ENCODE measurements at regions not wholly inside any gene's neighbourhood (a gene's known extent, or its start where the extent isn't known, plus 50 kb on each side); places are given as distances from the start of the nearest gene placed in this dataset.

DNA sequence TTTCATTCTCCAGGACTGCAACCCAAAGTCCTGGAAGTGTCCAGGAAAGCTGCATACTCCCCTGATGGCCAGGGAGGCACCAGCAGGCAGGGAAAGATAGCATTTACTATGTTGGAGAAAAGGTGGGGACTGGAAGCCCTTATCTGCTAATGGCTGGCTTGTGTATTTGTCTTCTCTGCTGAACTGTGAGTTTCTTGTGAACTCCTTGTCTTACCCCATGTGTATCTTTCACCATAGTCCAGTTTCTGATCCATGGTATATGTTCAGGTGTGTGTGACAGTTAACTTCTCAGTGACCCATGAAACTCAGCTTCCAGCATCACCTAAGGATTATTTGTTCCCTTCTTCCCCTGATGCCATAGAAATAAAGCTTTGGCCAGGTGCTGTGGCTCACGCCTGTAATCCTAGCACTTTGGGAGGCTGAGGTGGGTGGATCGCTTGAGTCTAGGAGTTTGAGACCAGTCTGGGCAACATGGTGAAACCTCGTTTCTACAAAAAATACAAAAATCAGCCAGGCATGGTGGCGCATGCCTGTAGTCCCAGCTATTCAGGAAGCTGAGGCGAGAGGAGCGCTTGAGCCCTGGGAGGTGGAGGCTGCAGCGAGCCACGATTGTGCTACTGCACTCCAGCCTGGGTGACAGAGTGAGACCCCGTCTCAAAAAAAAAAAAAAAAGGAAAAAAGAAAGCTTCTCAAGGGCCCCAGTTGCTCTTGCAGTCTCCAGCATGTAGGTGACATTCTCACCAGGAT is 112.8 kb upstream of the MAP4K3 start:
- DNase-seq (peak; percentile 29 to 61 (median 54)), ATAC-seq (peak; percentile 82)
- H3K27ac ChIP-seq: peak overlapping the region; percentile 42 to 66 (median 54)
- intact Hi-C loops (cut with DNase I): no loop called here
- no peaks in the 10 kb centered on the region for H3K9me3 ChIP-seq
- peaks cover 40% of the 10 kb centered on the region for H3K4me1 ChIP-seq
- TF ChIP-seq, protein P1, sequence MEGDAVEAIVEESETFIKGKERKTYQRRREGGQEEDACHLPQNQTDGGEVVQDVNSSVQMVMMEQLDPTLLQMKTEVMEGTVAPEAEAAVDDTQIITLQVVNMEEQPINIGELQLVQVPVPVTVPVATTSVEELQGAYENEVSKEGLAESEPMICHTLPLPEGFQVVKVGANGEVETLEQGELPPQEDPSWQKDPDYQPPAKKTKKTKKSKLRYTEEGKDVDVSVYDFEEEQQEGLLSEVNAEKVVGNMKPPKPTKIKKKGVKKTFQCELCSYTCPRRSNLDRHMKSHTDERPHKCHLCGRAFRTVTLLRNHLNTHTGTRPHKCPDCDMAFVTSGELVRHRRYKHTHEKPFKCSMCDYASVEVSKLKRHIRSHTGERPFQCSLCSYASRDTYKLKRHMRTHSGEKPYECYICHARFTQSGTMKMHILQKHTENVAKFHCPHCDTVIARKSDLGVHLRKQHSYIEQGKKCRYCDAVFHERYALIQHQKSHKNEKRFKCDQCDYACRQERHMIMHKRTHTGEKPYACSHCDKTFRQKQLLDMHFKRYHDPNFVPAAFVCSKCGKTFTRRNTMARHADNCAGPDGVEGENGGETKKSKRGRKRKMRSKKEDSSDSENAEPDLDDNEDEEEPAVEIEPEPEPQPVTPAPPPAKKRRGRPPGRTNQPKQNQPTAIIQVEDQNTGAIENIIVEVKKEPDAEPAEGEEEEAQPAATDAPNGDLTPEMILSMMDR (IDR thresholded peaks at IDR 0.05): peak in 2 of 7 experiments; percentile 11 to 19
- no peak for TF ChIP-seq POLR2A (IDR thresholded peaks at IDR 0.05)
- H3K27me3 ChIP-seq: no peaks in the 10 kb centered on the region
- WGBS, 2 donors: 50 to 60% methylated on average over 9 of the region's 9 CpGs
- H3K4me3 ChIP-seq: no peak overlapping the region
- H3K36me3 ChIP-seq (replicated peaks in 1 of 2; ENCODE audit: insufficient read depth in 1 of 2, low read depth in 2 of 2): no peaks in the 10 kb centered on the region

DNA sequence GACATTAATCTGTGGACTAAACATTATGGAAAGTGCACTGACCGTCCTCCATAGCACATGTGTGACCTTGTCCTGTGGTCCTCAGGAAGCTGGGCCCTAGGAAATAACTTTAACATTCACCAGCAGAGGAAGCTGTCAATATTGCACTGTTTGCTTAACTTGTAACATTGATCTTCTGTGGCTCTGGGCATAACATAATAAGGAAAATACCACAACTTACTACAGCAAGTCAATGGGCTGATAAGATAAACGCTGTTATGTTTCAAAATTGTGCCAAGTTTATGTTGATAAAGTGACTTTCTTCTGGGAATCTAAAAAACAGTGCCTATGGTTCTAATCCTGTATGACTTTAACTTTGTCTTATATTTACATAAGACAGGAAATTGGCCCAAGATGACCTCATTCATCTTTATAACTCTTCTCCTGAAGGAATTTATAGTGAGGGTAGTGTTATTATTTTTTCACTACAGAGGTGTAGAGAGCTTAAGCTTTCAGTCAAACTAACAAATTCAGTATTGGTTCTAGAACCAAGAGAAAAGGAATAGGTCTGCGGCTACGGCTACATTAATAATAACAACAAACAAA is 113.7 kb upstream of the MAP4K3 start:
- WGBS, 2 donors: 16 to 19% methylated on average over 4 of the region's 4 CpGs
- H3K27ac ChIP-seq: peak overlapping the region; percentile 42 to 66 (median 54)
- peak; percentile 73 for ATAC-seq
- intact Hi-C loops (cut with DNase I): no loop called here
- H3K36me3 ChIP-seq (replicated peaks in 1 of 2; ENCODE audit: insufficient read depth in 1 of 2, low read depth in 2 of 2): no peaks in the 10 kb centered on the region
- peaks cover 40% of the 10 kb centered on the region for H3K4me1 ChIP-seq
- H3K9me3 ChIP-seq: no peaks in the 10 kb centered on the region
- TF ChIP-seq, protein P1 (IDR thresholded peaks at IDR 0.05): peak in 1 of 7 experiments; percentile 9
- TF ChIP-seq POLR2A (IDR thresholded peaks at IDR 0.05): no peak
- no peaks in the 10 kb centered on the region for H3K27me3 ChIP-seq
- H3K4me3 ChIP-seq: no peak overlapping the region
- DNase-seq: no peak

DNA sequence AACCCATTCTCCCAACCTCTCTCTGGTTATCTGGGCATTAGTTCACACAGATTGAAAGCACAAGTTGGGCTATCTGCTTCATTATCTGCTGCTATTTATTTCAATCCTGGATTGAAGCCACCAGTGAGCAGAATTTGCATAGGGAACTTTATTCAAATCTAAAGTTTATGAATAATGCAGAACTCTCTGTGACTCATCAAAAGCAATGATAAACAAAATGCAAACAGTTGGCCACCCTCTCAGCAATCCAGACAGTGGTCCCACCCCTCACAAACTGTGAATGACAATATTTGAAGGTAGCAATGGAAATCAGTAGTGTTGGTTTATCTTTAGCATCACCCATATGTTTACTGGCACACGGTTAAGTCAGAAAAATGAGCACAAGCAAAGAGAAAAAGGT is 106.8 kb upstream of the TMEM178A start:
- TF ChIP-seq, protein P1 (IDR thresholded peaks at IDR 0.05): no peak
- no peak for TF ChIP-seq POLR2A (IDR thresholded peaks at IDR 0.05)
- Histone ChIP-seq H3K27me3 (no peaks in the 10 kb centered on the region), H3K4me3 (no peak overlapping the region), H3K4me1 (no peaks in the 10 kb centered on the region), H3K27ac (no peak overlapping the region), H3K9me3 (no peaks in the 10 kb centered on the region), H3K36me3 (replicated peaks in 1 of 2; ENCODE audit: insufficient read depth in 1 of 2, low read depth in 2 of 2) (no peaks in the 10 kb centered on the region)
- 79 to 92% methylated on average over 1 of the region's 1 CpG for WGBS, 2 donors
- ATAC-seq (no peak), DNase-seq (no peak)
- intact Hi-C loops (cut with DNase I): no loop called here

DNA sequence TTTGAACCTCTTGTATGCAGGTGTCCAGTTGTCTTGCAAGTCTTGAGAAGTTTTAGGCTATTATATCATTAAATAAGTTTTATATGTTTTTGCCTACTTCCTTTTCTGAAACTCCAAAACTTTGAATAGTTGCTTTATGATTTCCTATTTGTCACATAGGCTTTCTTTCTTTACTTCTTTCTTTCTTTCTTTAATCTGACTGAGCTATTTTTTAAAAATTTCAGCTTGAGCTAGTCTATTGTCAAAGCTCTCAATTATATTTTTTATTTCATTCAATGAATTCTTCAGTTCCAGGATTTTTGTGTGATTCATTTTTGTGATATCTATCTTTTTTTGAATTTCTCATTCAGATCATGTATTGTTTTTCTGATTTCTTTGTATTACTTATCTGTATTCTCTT is 102.1 kb upstream of the TMEM178A start:
- TF ChIP-seq, protein P1 (IDR thresholded peaks at IDR 0.05): no peak
- TF ChIP-seq POLR2A (IDR thresholded peaks at IDR 0.05): no peak
- Histone ChIP-seq H3K4me1 (peaks cover 11% of the 10 kb centered on the region), H3K4me3 (no peak overlapping the region), H3K27ac (no peak overlapping the region), H3K36me3 (replicated peaks in 1 of 2; ENCODE audit: insufficient read depth in 1 of 2, low read depth in 2 of 2) (no peaks in the 10 kb centered on the region), H3K27me3 (no peaks in the 10 kb centered on the region), H3K9me3 (no peaks in the 10 kb centered on the region)
- no peak for DNase-seq
- intact Hi-C loops (cut with DNase I): no loop called here
- ATAC-seq: no peak

DNA sequence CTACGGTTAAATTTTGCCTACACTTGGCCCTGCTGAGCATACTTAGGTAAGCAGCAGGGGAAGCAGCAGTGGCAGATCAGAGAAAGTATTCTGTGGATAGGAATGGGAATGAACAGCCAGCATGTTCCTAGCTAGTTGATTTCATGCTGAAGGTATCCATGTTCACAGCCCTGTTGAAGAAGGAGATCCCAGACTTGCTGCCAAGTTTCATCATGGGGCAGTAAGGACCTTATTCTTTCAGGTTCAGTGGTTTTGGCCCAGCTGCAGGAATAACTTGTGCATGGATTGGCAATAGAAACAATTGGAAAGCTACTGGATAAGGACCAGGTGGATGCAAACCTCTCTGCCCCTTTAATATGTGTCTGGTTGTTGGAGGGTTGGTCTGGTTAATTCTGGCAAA is 98.2 kb upstream of the TMEM178A start:
- DNase-seq (no peak), ATAC-seq (no peak)
- H3K36me3 ChIP-seq (replicated peaks in 1 of 2; ENCODE audit: insufficient read depth in 1 of 2, low read depth in 2 of 2): no peaks in the 10 kb centered on the region
- no peaks in the 10 kb centered on the region for H3K27me3 ChIP-seq
- H3K9me3 ChIP-seq: no peaks in the 10 kb centered on the region
- intact Hi-C loops (cut with DNase I): no loop called here
- TF ChIP-seq POLR2A (IDR thresholded peaks at IDR 0.05): no peak
- TF ChIP-seq, protein P1 (IDR thresholded peaks at IDR 0.05): no peak
- H3K4me3 ChIP-seq: no peak overlapping the region
- peaks cover 23% of the 10 kb centered on the region for H3K4me1 ChIP-seq
- no peak overlapping the region for H3K27ac ChIP-seq
- WGBS, 2 donors: 92 to 100% methylated on average over 1 of the region's 1 CpG

Data from body of pancreas (tissue), 4 donors.